ENCODE measurements at regions not wholly inside any gene's neighbourhood (a gene's known extent, or its start where the extent isn't known, plus 50 kb on each side); places are given as distances from the start of the nearest gene placed in this dataset.

DNA sequence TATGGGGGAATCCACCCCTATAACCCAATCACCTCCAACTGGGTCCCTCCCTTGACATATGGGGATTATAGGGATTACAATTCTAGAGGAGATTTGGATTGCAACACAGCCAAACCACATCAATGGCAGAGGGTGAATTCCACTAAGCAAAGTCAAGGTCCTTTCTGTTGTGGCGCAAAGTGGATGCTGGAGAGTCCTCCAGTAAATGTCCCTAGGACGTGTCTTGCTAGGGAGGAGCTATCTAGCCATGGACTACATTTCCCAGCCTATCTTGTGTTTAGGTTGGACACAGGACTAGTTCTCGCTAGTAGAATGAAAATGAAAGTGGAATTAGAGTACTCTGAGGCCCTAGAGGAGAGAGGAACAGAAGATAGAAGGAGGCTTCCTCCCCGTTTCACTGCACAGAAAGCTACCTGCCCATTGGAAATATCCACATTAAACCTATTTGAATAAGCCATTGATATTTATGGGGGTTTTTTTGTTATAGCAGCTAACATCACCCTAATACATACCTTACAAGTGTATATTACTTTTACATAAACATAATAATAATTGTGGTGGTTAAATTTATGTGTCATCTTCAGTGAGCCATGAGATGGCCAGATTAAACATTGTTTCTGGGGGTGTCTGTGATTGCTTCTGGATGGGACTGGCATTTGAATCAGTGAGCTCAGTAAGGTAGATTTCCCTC lies 56.7 kb upstream of the ERCC4 start:
- no peak overlapping the region for H3K27ac ChIP-seq
- H3K36me3 ChIP-seq, result no peaks in the 10 kb centered on the region
- no peak overlapping the region for H3K4me3 ChIP-seq
- H3K9me3 ChIP-seq, result no peaks in the 10 kb centered on the region
- H3K27me3 ChIP-seq, result no peaks in the 10 kb centered on the region
- ATAC-seq (ENCODE audit: low FRiP score in 2 of 2), result no peak
- WGBS, 2 donors, result 74 to 78% methylated on average over 4 of the region's 4 CpGs
- no peaks in the 10 kb centered on the region for H3K4me1 ChIP-seq
- no peak for DNase-seq
- TF ChIP-seq POLR2A (IDR thresholded peaks at IDR 0.05) (no peak), EP300 (IDR thresholded peaks at IDR 0.05) (no peak), POLR2AphosphoS5 (IDR thresholded peaks at IDR 0.05) (no peak)
- TF ChIP-seq, protein P1, sequence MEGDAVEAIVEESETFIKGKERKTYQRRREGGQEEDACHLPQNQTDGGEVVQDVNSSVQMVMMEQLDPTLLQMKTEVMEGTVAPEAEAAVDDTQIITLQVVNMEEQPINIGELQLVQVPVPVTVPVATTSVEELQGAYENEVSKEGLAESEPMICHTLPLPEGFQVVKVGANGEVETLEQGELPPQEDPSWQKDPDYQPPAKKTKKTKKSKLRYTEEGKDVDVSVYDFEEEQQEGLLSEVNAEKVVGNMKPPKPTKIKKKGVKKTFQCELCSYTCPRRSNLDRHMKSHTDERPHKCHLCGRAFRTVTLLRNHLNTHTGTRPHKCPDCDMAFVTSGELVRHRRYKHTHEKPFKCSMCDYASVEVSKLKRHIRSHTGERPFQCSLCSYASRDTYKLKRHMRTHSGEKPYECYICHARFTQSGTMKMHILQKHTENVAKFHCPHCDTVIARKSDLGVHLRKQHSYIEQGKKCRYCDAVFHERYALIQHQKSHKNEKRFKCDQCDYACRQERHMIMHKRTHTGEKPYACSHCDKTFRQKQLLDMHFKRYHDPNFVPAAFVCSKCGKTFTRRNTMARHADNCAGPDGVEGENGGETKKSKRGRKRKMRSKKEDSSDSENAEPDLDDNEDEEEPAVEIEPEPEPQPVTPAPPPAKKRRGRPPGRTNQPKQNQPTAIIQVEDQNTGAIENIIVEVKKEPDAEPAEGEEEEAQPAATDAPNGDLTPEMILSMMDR (IDR thresholded peaks at IDR 0.05), result no peak

DNA sequence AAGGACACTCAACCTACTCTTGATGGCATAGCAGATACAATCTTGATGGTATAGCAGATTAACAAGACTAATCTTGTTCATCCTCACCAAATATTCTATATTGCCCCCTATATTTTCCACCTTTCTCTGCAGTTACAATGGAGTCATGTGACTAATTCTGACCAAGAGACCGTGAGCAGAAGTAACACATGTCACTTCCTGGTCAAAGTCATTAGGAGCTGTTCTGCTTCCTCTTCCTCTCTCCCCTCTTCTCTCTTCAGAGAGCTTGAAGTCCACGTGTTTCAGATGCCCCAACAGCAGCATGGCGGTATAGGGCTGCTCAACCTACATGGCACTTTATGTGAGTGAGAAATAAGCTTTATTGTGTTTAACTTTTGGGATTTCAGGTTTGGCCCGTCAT lies 55.3 kb upstream of the ERCC4 start:
- Histone ChIP-seq H3K9me3 (no peaks in the 10 kb centered on the region), H3K4me1 (no peaks in the 10 kb centered on the region), H3K27me3 (no peaks in the 10 kb centered on the region), H3K4me3 (no peak overlapping the region), H3K36me3 (no peaks in the 10 kb centered on the region), H3K27ac (no peak overlapping the region)
- DNase-seq, result no peak
- TF ChIP-seq EP300 (IDR thresholded peaks at IDR 0.05), result no peak
- TF ChIP-seq, protein P1 (IDR thresholded peaks at IDR 0.05), result no peak
- no peak for TF ChIP-seq POLR2AphosphoS5 (IDR thresholded peaks at IDR 0.05)
- no peak for TF ChIP-seq POLR2A (IDR thresholded peaks at IDR 0.05)
- ATAC-seq (ENCODE audit: low FRiP score in 2 of 2), result no peak
- WGBS, 2 donors, result 43 to 61% methylated on average over 4 of the region's 4 CpGs

DNA sequence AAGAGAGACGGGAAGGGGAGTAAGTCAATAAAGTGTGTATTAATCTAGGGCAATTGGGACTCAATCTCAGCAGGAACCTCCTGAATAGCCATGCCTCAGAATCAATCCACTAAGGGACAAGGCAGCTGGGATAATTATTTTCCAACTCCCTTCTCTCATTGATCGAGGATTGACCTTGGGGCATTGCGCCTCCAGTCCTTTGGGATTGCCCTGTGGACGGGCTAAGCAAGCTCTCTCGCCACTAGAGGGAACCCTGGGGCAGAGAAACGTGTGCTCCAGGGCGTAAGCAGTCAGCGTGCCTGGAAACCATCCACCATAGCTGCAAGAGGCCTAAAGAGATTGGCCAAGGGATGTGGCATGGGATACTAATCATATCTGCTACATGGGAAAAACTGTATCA lies 53.9 kb upstream of the ERCC4 start:
- Histone ChIP-seq H3K4me3 (no peak overlapping the region), H3K4me1 (no peaks in the 10 kb centered on the region), H3K36me3 (no peaks in the 10 kb centered on the region), H3K27ac (no peak overlapping the region), H3K9me3 (no peaks in the 10 kb centered on the region), H3K27me3 (no peaks in the 10 kb centered on the region)
- 22 to 23% methylated on average over 8 of the region's 8 CpGs for WGBS, 2 donors
- ATAC-seq (ENCODE audit: low FRiP score in 2 of 2), result peak; percentile 63 to 80
- DNase-seq, result peak in 1 of 2 donors; percentile 64
- no peak for TF ChIP-seq POLR2AphosphoS5 (IDR thresholded peaks at IDR 0.05)
- TF ChIP-seq, protein P1 (IDR thresholded peaks at IDR 0.05), result peak in 5 of 6 experiments; percentile 42 to 67 (median 52)
- TF ChIP-seq POLR2A (IDR thresholded peaks at IDR 0.05), result no peak
- TF ChIP-seq EP300 (IDR thresholded peaks at IDR 0.05), result no peak

All from upper lobe of left lung (tissue), 6 donors.